Activated T-helper 2 cell treated with anti-CD3 and anti-CD28 coated beads, Interferon-gamma antibody, Interleukin-2, Interleukin-4, amounts not matched to agents 10 μg/mL and 5 μg/mL and 100 μg/mL, durations not matched to agents 14 hours and 24 hours and 36 hours (primary cell): ENCODE measurements at regions not wholly inside any gene's neighbourhood (a gene's known extent, or its start where the extent isn't known, plus 50 kb on each side); places are given as distances from the start of the nearest gene placed in this dataset.

Source experiments
- DNase-seq: peaks from one replicate; pipeline ENCODE4 v3.0.0; 2021; ENCODE audit warnings: low spot score
- H3K27ac Mint-ChIP-seq: one replicate; pipeline ENCODE4 v1.8.0; 2021; ENCODE audit warnings: mixed read lengths
- H3K27me3 Mint-ChIP-seq: one replicate; pipeline ENCODE4 v1.8.0; 2021; ENCODE audit warnings: low read depth, mixed read lengths
- H3K36me3 Mint-ChIP-seq: one replicate; pipeline ENCODE4 v1.8.0; 2021; ENCODE audit warnings: low read depth, mixed read lengths
- H3K4me1 Mint-ChIP-seq: one replicate; pipeline ENCODE4 v1.8.0; 2021; ENCODE audit warnings: low read depth, mixed read lengths
- H3K4me3 Mint-ChIP-seq: one replicate; pipeline ENCODE4 v1.8.0; 2021; ENCODE audit warnings: low read depth, mild to moderate bottlenecking, moderate library complexity, mixed read lengths
- H3K9me3 Mint-ChIP-seq: one replicate; pipeline ENCODE4 v1.8.0; 2021; ENCODE audit warnings: mixed read lengths
- intact Hi-C: fragments of 100-400 bp; cut with micrococcal nuclease; formaldehyde crosslinking; loops from one replicate; pipeline ENCODE4 v1.15.1; 2023

DNA sequence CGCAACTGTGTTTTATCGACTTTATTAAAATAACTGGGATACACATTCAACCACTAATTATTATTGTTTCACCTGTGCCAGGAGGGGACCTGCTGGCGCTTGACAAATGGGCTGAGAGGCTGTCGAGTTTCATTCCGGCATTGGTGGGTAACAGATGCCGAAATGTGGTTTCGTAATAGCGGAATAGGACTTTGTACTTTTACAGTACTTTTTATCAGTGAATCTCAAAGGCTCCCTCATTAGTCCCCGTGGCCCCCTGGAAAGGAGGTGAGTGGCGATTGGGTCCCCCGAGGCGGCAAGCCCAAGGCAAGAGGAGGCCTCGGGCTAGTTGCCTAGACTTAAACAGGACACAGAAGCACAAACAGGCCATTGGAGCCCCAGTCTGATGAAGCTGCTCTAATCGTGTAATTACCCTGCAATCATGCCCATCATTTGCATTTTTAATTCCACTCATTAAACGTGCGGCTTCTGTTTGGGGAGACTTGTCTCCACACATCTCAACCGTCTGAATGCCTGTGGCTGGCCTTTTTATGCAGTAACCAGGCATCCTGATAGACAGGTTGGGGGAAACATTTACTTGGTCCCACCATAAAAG, 193.2 kb downstream of the INO80D start:
- no peak for DNase-seq
- intact Hi-C loops: no loop called here
- Mint-ChIP-seq H3K9me3 (no peaks in the 10 kb centered on the region), H3K27ac (no peak overlapping the region), H3K36me3 (no peaks in the 10 kb centered on the region), H3K4me3 (no peak overlapping the region), H3K27me3 (peaks cover 2% of the 10 kb centered on the region), H3K4me1 (no peaks in the 10 kb centered on the region)

DNA sequence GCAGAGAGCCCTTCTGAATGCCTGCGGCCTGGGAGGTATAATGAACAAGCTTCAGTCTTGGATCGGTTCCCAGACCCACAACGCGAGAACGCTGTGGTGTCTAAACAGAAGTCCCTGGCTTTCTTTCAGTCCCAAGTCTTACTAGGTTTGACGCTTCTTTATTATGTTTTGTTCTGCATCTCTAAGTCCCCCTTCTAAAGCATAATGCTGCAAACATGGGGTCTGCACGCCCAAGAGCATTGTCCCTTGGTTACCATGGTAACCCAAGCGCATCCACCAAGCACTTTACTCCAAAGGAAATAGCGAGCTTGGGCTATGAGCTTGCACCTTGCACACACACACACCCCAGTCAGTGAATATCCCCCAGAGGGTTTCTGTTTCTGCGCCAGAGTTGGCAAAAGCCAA, 193.7 kb downstream of the INO80D start:
- no peak for DNase-seq
- Mint-ChIP-seq H3K9me3 (no peaks in the 10 kb centered on the region), H3K36me3 (no peaks in the 10 kb centered on the region), H3K4me3 (no peak overlapping the region), H3K27me3 (peaks cover 2% of the 10 kb centered on the region), H3K4me1 (no peaks in the 10 kb centered on the region), H3K27ac (no peak overlapping the region)
- intact Hi-C loops: no loop called here

DNA sequence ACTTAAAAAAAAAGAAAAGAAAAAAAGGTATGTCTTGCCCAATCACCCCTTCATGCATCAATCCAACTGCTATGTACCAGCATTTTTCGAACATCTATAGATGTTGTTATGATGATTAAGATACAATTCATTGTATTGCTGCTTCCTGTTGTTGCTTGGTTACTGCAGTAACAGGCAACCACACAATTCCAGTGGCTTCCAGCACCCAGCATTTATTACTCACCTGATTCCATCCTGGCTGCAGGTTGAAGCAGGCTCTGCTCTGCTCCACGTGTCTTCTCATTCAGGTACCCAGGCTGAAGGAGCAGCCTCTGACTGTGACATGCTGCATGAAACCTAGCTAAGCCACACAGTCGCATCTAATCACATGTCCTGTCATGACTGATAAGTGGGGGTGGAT, 196.9 kb downstream of the INO80D start:
- intact Hi-C loops: loop anchor here (5.0 to 10.0 kb wide), 2 partner anchors 112 to 1564 kb away; no protein-coding TSS in a partner anchor
- Mint-ChIP-seq H3K27ac (no peak overlapping the region), H3K4me3 (no peak overlapping the region), H3K9me3 (no peaks in the 10 kb centered on the region), H3K27me3 (no peaks in the 10 kb centered on the region), H3K36me3 (no peaks in the 10 kb centered on the region), H3K4me1 (peaks cover 1% of the 10 kb centered on the region)
- DNase-seq: no peak

DNA sequence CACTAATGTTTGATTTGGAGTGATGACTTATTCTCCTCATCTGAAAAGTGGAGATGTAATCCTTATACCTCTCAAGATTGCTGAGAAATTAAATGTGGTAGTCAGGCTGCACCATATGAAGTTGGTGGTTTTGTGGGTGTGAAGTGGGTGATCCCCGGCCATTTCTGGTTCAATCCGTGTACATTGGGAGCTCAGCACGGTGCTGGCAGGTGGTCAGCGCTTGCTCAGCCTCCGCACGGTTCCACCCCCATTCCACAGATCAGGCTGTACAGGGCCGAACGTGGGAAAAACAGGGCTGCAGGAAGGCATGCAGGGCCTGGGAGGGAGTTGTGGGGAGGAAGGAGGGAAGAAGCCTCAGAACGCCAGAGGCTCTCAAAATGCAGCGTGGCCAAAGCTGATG, 198.3 kb downstream of the INO80D start:
- H3K36me3 Mint-ChIP-seq: no peaks in the 10 kb centered on the region
- intact Hi-C loops: loop anchor here (5.0 to 10.0 kb wide), 2 partner anchors 110 to 1563 kb away; no protein-coding TSS in a partner anchor
- no peak overlapping the region for H3K27ac Mint-ChIP-seq
- no peaks in the 10 kb centered on the region for H3K27me3 Mint-ChIP-seq
- no peak overlapping the region for H3K4me3 Mint-ChIP-seq
- no peak for DNase-seq
- no peaks in the 10 kb centered on the region for H3K9me3 Mint-ChIP-seq
- H3K4me1 Mint-ChIP-seq: peaks cover 1% of the 10 kb centered on the region

DNA sequence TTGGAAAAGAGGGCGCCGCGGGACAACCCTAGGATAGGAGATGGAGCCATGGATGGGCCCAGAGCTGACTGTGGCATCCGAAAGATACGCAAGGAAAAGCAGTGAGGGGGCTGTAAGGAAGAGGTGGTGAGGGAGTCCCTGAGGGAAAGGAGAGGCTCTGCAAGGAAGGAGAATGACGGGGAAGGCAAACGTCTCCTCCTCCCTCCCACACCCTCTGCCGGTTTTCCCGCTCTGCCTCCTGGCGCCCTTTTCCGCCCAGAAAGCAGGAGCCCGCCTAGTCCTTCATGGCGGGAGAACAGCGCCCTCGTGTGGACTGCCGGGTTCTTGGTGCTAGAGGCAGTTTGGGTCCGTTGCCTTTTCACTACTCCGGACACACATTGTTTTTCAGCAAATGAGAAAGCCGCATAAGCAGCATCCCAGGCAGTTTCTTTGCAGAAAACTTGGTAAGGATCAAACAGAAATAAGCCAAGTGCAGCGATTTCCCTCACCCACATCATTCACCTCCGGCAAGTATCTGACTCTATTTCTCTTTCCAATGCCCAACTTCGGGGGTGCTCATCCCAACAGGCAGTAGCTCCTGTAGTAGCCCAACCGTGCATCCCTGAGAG, 200.4 kb downstream of the INO80D start:
- no peaks in the 10 kb centered on the region for H3K9me3 Mint-ChIP-seq
- H3K4me3 Mint-ChIP-seq: no peak overlapping the region
- DNase-seq: peak; percentile 47
- peaks cover 8% of the 10 kb centered on the region for H3K27me3 Mint-ChIP-seq
- H3K4me1 Mint-ChIP-seq: peaks cover 1% of the 10 kb centered on the region
- no peak overlapping the region for H3K27ac Mint-ChIP-seq
- intact Hi-C loops: loop anchor here (5.0 to 10.0 kb wide), 2 partner anchors 108 to 1561 kb away; no protein-coding TSS in a partner anchor
- no peaks in the 10 kb centered on the region for H3K36me3 Mint-ChIP-seq

DNA sequence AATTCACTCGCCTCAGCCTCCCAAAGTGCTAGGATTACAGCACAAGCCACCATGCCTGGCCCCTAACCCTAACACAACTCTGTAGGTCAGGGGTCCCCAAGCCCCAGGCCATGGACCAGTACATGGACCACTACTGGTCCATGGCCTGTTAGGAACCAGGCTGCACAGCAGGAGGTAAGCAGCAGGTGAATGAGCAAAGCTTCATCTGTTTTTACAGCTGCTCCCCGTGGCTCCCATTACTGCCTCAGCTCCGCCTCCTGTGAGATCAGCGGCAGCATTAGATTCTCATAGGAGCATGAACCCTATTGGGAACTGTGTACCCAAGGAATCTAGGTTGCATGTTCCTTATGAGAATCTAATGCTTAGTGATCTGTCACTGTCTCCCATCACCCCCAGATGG, 201.7 kb downstream of the NRP2 start:
- Mint-ChIP-seq H3K27ac (no peak overlapping the region), H3K27me3 (peaks cover 15% of the 10 kb centered on the region), H3K4me3 (no peak overlapping the region), H3K36me3 (no peaks in the 10 kb centered on the region), H3K4me1 (peaks cover 1% of the 10 kb centered on the region), H3K9me3 (no peaks in the 10 kb centered on the region)
- no peak for DNase-seq
- intact Hi-C loops: loop anchor here (10.0 kb wide), 1 partner anchor 1559 kb away; no protein-coding TSS in a partner anchor

DNA sequence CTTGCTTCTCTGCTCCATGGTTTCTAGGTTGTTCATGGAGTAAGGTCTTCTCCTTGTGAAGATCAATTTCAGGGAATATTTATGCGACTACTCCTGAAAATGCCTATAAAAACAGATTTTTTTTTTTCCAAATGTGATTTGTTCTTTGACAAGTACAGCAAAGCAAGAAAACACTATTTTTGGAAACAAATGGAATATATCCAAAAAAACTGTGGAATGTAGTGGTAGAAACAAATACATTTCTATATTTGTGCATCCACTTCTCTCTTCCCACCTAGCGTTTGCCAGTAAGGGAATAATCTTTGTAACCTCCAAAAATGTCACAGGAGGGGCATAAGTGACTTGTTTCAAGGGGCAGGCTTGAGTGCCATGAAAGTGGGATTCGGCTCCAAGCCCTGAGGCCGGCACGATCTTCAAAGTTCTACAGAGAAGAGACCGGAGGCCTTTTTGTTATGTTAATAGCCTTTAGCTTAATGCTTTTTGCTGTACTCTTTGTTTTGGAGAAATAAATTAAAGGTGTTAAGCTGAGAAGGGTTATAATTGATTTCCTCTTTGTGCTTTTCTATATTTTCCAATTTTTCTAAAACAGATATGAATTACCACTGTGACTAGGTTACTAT, 200.6 kb downstream of the NRP2 start:
- peaks cover 1% of the 10 kb centered on the region for H3K4me1 Mint-ChIP-seq
- H3K9me3 Mint-ChIP-seq: no peaks in the 10 kb centered on the region
- H3K4me3 Mint-ChIP-seq: no peak overlapping the region
- intact Hi-C loops: loop anchor here (10.0 kb wide), 1 partner anchor 1558 kb away; no protein-coding TSS in a partner anchor
- no peak for DNase-seq
- H3K36me3 Mint-ChIP-seq: no peaks in the 10 kb centered on the region
- H3K27me3 Mint-ChIP-seq: peaks cover 15% of the 10 kb centered on the region
- H3K27ac Mint-ChIP-seq: no peak overlapping the region

DNA sequence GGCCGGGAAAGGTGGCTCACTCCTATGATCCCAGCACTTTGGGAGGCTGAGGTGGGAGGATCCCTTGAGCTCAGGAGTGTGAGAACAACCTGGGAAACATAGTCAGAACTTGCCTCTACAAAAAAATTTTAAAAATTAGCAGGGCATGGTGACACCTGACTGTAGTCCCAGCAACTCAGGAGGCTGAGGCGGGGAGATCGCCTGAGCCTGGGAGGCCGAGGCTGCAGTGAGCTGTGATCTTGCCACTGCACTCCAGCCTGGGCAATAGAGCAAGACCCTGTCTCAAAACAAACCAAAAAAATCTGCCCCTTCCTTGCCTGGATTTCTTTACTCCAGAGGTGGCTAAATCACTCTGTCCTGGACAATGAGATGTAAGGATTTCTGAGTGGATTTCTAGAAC, 197.7 kb downstream of the NRP2 start:
- peaks cover 18% of the 10 kb centered on the region for H3K27me3 Mint-ChIP-seq
- no peaks in the 10 kb centered on the region for H3K36me3 Mint-ChIP-seq
- no peak overlapping the region for H3K27ac Mint-ChIP-seq
- intact Hi-C loops: loop anchor here (10.0 kb wide), 1 partner anchor 1555 kb away; no protein-coding TSS in a partner anchor
- no peak for DNase-seq
- H3K9me3 Mint-ChIP-seq: no peaks in the 10 kb centered on the region
- H3K4me3 Mint-ChIP-seq: no peak overlapping the region
- H3K4me1 Mint-ChIP-seq: no peaks in the 10 kb centered on the region

DNA sequence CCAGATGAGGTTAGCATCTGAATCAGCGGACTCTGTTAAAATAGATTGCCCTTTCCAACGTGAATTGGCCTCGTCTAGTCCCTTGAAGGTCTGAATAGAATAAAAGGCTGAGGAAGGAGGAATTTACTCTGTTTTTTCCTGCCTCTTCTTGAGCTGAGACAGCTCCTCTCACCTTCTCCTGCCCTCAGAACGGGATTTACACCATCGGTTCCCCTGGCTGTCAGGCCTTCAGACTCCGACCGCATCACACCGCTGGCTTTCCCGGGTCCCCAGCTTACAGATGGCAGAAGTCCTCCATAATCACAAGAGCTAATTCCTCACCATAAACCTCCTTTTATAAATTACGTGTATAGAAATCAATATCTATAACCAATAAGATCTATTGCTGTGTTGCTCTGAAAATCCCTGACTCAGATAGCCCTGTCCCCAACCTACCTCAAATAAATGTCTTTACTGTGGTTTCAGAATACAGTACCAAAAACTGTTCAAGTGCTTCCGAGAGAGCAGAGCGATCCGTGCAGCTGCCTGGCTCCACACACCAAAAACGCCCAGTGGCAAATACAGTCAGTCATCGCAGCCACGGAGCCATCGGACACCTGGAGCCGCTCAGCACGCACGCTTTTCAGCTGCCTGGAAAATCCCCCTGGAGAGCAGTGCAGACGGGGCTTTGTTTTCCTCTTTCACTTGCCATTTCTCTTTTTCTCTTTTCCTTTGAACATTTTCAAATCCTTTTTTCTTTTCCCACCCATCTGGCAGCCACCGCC, 196.9 kb downstream of the NRP2 start:
- no peak for DNase-seq
- no peak overlapping the region for H3K4me3 Mint-ChIP-seq
- peaks cover 18% of the 10 kb centered on the region for H3K27me3 Mint-ChIP-seq
- intact Hi-C loops: no loop called here
- no peak overlapping the region for H3K27ac Mint-ChIP-seq
- H3K9me3 Mint-ChIP-seq: no peaks in the 10 kb centered on the region
- H3K4me1 Mint-ChIP-seq: no peaks in the 10 kb centered on the region
- no peaks in the 10 kb centered on the region for H3K36me3 Mint-ChIP-seq

DNA sequence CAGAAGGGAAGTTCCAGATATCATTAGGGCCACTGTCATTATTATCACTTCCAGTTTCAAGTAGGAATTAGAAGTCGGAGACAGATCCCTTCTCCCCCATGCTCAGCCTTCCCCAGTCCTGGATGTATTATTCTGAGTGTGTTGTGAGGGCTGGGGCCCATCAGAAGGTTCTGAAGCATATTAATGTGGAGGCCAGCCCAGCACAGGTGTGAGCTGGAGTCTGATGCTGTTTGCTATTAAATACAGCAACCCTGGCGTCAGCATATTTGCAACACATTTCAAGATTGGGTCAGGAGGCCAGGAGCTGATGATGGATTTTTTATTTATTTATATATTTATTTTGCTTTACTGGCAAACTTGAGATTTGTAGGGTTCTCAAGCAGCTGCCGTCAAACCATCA, 195.2 kb downstream of the NRP2 start:
- Mint-ChIP-seq H3K27me3 (peaks cover 18% of the 10 kb centered on the region), H3K9me3 (no peaks in the 10 kb centered on the region), H3K4me1 (no peaks in the 10 kb centered on the region), H3K36me3 (no peaks in the 10 kb centered on the region), H3K27ac (no peak overlapping the region), H3K4me3 (no peak overlapping the region)
- intact Hi-C loops: no loop called here
- no peak for DNase-seq

DNA sequence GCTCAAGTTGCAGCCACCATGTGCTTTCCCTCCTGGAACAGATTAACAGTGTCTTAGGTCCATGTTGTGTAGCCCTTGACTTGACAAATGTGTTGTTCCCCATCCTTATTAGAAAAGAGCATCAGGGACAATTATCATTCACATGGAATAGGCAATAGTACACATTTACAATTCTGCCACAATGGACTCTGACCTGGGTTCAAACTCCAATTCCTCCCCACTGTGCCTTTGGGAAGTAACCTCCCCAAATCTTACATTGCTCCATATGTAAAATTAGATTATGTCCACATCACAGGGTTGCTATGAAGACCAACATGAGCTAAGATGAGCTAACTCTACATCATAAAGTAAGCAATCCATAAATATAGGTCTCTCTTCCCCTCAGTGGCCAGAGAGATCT, 193.8 kb downstream of the NRP2 start:
- Mint-ChIP-seq H3K4me3 (no peak overlapping the region), H3K27me3 (peaks cover 17% of the 10 kb centered on the region), H3K36me3 (no peaks in the 10 kb centered on the region), H3K9me3 (no peaks in the 10 kb centered on the region), H3K27ac (no peak overlapping the region), H3K4me1 (no peaks in the 10 kb centered on the region)
- intact Hi-C loops: no loop called here
- DNase-seq: no peak

DNA sequence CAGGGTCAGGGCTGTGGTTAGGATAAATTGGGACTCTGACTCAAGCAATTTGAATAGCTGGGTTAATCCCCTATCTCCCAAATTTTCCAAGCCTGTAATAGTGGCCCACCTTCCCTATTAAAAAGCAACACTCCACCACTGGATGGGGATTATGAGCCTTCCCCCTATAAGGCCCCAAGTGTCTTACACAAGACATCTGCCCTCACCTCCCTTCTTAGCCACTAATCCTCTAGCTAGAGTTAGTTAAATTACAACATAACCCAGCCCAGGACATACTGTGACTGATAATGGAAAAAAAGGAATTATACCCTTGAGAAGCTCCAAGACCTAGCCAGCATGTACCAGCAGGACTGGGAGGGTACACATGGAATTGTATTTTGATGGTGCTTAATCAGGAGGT, 190.4 kb downstream of the NRP2 start:
- intact Hi-C loops: no loop called here
- Mint-ChIP-seq H3K9me3 (no peaks in the 10 kb centered on the region), H3K27me3 (peaks cover 12% of the 10 kb centered on the region), H3K27ac (no peak overlapping the region), H3K4me1 (peaks cover 16% of the 10 kb centered on the region), H3K36me3 (no peaks in the 10 kb centered on the region), H3K4me3 (no peak overlapping the region)
- DNase-seq: no peak

DNA sequence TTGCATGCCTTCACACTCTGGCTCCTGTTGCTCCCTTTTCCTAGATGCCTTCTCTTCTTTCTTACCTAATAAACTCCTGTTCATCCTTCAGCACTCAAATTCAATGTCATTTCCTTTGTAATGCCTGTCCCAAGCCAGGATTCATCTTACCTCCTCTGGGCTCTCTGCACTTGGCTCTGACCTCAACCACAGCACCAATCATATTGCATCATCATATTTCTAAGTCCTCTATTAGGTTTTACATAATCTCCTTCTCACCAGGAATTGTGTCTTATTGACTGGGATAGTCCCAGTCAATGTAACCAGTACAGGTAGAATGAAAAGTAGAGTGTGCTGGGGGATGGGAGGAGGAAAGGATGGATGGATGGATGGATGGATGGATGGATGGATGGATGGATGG, 187.1 kb downstream of the NRP2 start:
- no peaks in the 10 kb centered on the region for H3K36me3 Mint-ChIP-seq

More for the DNA sequence above, 187.1 kb downstream of the NRP2 start:
- Mint-ChIP-seq H3K9me3 (no peaks in the 10 kb centered on the region), H3K4me3 (no peak overlapping the region), H3K4me1 (peaks cover 20% of the 10 kb centered on the region), H3K27ac (no peak overlapping the region), H3K27me3 (peaks cover 14% of the 10 kb centered on the region)
- DNase-seq: no peak
- intact Hi-C loops: no loop called here
